Panc1 (cell line): ENCODE measurements at regions not wholly inside any gene's neighbourhood (a gene's known extent, or its start where the extent isn't known, plus 50 kb on each side); places are given as distances from the start of the nearest gene placed in this dataset.

Experiments
- ATAC-seq: fragments of 200-7000 bp; cut with Tn5 transposase; 2 replicates; pipeline ENCODE4 v1.9.1; 2020; ENCODE audit warnings: mild to moderate bottlenecking, moderate library complexity
- BruUV-seq: library from RNA; stranded (reverse); fragments of 400-500 nt; replicated peaks from 2 replicates; lab custom pipeline; 2021; lab: Mats Ljungman, UMichigan
- CTCF ChIA-PET: fragments of 300-600 bp; sonication (Branson Sonifier 250); formaldehyde crosslinking; loops from one replicate; lab custom pipeline; 2022; ENCODE audit warnings: antibody characterized with exemption; lab: Charles Lee
- POLR2A ChIA-PET: fragments of 300-600 bp; sonication (Branson Sonifier 250); formaldehyde crosslinking; loops from one replicate; lab custom pipeline; 2022; ENCODE audit warnings: antibody characterized with exemption; lab: Charles Lee
- DNase-seq: peaks from one replicate; pipeline ENCODE4 v3.0.0-alpha.2; 2010; ENCODE audit warnings: low read depth, low spot score
- H3K27ac ChIP-seq: 2 replicates; pipeline ENCODE4 v1.5.1; 2011; ENCODE audit warnings: mild to moderate bottlenecking, low read length, inconsistent platforms
- H3K27me3 ChIP-seq: fragments of 200-500 bp; sonication (Bioruptor generic); 2 replicates; pipeline ENCODE4 v1.6.0; 2014; ENCODE audit warnings: low read length, inconsistent platforms; ENCODE audit not compliant: control insufficient read depth, insufficient read depth
- H3K36me3 ChIP-seq: fragments of 200-500 bp; sonication (Bioruptor generic); 2 replicates; pipeline ENCODE4 v1.5.1; 2014; ENCODE audit warnings: inconsistent platforms, mild to moderate bottlenecking, low read length, moderate library complexity; ENCODE audit not compliant: control insufficient read depth, insufficient read depth
- H3K4me1 ChIP-seq: 2 replicates; pipeline ENCODE4 v1.5.1; 2011; ENCODE audit warnings: inconsistent platforms, mild to moderate bottlenecking, low read length, moderate library complexity; ENCODE audit not compliant: control insufficient read depth, insufficient read depth
- H3K4me3 ChIP-seq, 2 experiments: 2 replicates each; pipeline ENCODE4 v1.5.1; 2011 to 2012; ENCODE audit warnings: low read depth in 2 of 2, low read length in 2 of 2, mild to moderate bottlenecking in 2 of 2, inconsistent platforms in 1 of 2, moderate library complexity in 1 of 2
- H3K9me3 ChIP-seq: fragments of 200-500 bp; sonication (Bioruptor generic); 2 replicates; pipeline ENCODE4 v1.5.1; 2014; ENCODE audit warnings: low read depth, mild to moderate bottlenecking, inconsistent platforms, low read length, moderate library complexity; ENCODE audit not compliant: control insufficient read depth, insufficient read depth
- POLR2AphosphoS5 ChIP-seq: IDR thresholded peaks from 2 replicates; pipeline ENCODE4 v1.6.1; 2012; ENCODE audit warnings: mild to moderate bottlenecking, low read depth, low read length, moderate library complexity
- REST ChIP-seq, 2 experiments: IDR thresholded peaks; 2 replicates each; pipeline ENCODE4 v1.6.1; 2011 to 2012; ENCODE audit warnings: low read depth in 2 of 2, control low read depth in 1 of 2, low read length in 1 of 2, mild to moderate bottlenecking in 1 of 2, moderate library complexity in 1 of 2; ENCODE audit not compliant: insufficient read depth in 1 of 2
- SIN3A ChIP-seq: IDR thresholded peaks from 2 replicates; pipeline ENCODE4 v1.6.1; 2012; ENCODE audit warnings: low read depth, mild to moderate bottlenecking, low read length, moderate library complexity, borderline replicate concordance; ENCODE audit not compliant: insufficient read depth
- TCF7L2 ChIP-seq: IDR thresholded peaks from 2 replicates; pipeline ENCODE4 v1.6.1; 2011; ENCODE audit warnings: mild to moderate bottlenecking, low read depth, low read length, inconsistent platforms
- in situ Hi-C: cut with HindIII; loops from 2 replicates; pipeline ENCODE4 v1.10.0; 2016; ENCODE audit warnings: low sequenced_read_pairs, low pct_unique_long_range_greater_than_20kb
- intact Hi-C: fragments of 100-400 bp; cut with micrococcal nuclease; formaldehyde crosslinking; loops from one replicate; pipeline ENCODE4 v1.10.0; 2022; ENCODE audit not compliant: unreplicated experiment
- TF ChIP-seq, protein P1 (sequence below): fragments of 450-650 bp; IDR thresholded peaks from 2 replicates; pipeline ENCODE4 v1.5.1; 2017; ENCODE audit warnings: mild to moderate bottlenecking

DNA sequence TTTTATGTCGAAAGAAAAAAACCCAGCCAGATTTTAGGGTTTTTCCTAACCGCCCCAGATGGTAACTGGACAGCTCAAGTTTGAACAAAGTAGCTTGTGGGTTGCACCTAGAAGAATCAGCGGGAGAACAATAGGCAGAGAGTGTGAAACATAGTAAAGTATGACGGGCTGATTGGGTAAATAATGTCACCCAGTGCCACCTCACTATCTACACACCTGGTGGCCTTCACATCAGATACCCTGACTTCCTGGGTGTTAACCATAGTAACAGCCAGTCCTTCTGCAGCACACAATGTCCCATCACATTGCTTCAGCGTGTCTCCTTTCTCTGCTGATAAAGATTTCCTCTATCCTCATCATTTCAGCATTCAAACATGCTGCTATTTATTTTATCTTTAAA lies 159.1 kb upstream of the HS3ST1 start:
- Histone ChIP-seq H3K36me3 (no peaks in the 10 kb centered on the region), H3K4me1 (no peaks in the 10 kb centered on the region), H3K27me3 (no peaks in the 10 kb centered on the region), H3K9me3 (no peaks in the 10 kb centered on the region), H3K27ac (no peak overlapping the region), H3K4me3 (no peak overlapping the region)
- DNase-seq = no peak
- ChIA-PET CTCF (no interaction called here), POLR2A (no interaction called here)
- ATAC-seq = no peak
- no TSS peak for BruUV-seq
- intact Hi-C loops (no loop called here), in situ Hi-C loops (no loop called here)
- TF ChIP-seq POLR2AphosphoS5 (no peak), SIN3A (no peak), TCF7L2 (no peak), REST (IDR thresholded peaks at IDR 0.05; ENCODE audit: insufficient read depth in 1 of 2, low read depth in 2 of 2, low read length in 1 of 2) (no peak)
- TF ChIP-seq, protein P1, sequence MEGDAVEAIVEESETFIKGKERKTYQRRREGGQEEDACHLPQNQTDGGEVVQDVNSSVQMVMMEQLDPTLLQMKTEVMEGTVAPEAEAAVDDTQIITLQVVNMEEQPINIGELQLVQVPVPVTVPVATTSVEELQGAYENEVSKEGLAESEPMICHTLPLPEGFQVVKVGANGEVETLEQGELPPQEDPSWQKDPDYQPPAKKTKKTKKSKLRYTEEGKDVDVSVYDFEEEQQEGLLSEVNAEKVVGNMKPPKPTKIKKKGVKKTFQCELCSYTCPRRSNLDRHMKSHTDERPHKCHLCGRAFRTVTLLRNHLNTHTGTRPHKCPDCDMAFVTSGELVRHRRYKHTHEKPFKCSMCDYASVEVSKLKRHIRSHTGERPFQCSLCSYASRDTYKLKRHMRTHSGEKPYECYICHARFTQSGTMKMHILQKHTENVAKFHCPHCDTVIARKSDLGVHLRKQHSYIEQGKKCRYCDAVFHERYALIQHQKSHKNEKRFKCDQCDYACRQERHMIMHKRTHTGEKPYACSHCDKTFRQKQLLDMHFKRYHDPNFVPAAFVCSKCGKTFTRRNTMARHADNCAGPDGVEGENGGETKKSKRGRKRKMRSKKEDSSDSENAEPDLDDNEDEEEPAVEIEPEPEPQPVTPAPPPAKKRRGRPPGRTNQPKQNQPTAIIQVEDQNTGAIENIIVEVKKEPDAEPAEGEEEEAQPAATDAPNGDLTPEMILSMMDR = no peak

GRCh38 chr4:11585506-11585905 lies 156.8 kb upstream of the HS3ST1 start:
- in situ Hi-C loops = no loop called here
- H3K27ac ChIP-seq = no peak overlapping the region
- ATAC-seq = no peak
- H3K4me3 ChIP-seq = no peak overlapping the region
- H3K27me3 ChIP-seq = no peaks in the 10 kb centered on the region
- H3K36me3 ChIP-seq = no peaks in the 10 kb centered on the region
- no peak for TF ChIP-seq REST (IDR thresholded peaks at IDR 0.05; ENCODE audit: insufficient read depth in 1 of 2, low read depth in 2 of 2, low read length in 1 of 2)
- TF ChIP-seq, protein P1 = no peak
- TF ChIP-seq SIN3A = no peak
- TF ChIP-seq POLR2AphosphoS5 = no peak
- no peak for TF ChIP-seq TCF7L2
- ChIA-PET CTCF (no interaction called here), POLR2A (no interaction called here)
- DNase-seq = no peak
- no peaks in the 10 kb centered on the region for H3K9me3 ChIP-seq
- no TSS peak for BruUV-seq
- intact Hi-C loops = no loop called here
- no peaks in the 10 kb centered on the region for H3K4me1 ChIP-seq
